ENCODE measurements at regions not wholly inside any gene's neighbourhood (a gene's known extent, or its start where the extent isn't known, plus 50 kb on each side); places are given as distances from the start of the nearest gene placed in this dataset.
"Not testable (repeated sequence)": the region's sequence is repeated elsewhere in the genome, so short reads cannot be mapped to it uniquely, and the experiment has no call there.

GRCh38 chr7:131629217-131629882 lies 72.9 kb upstream of the PODXL start:
- no peak for DNase-seq

- no peak for DNase-seq
Measured at GRCh38 chr7:131628634-131629033, 72.2 kb upstream of the PODXL start.

- no peak for DNase-seq
Measured at GRCh38 chr7:131627735-131628190, 71.3 kb upstream of the PODXL start.

DNA sequence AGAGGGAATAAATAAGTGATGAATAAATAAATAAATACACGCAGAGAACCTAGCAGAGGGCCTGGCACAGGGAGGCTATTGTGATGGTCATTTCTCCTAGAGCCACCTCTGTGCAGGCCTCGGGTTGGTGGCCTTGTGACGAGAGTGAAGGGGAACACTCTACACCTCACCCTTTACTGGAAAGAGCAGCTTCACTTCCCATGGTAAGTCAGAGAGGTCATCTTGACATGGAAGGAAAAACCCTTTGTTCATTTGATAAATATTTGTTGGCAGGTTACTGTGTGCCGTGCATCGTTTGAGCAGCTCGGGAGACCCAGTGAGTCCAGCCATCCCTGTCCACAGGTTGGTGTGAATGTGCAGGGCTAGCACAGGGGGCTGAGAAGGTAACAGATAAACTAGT lies 70.2 kb upstream of the PODXL start:
- no peak for DNase-seq

- DNase-seq: no peak
Measured at GRCh38 chr7:131625817-131626372, 69.5 kb upstream of the PODXL start.

DNA sequence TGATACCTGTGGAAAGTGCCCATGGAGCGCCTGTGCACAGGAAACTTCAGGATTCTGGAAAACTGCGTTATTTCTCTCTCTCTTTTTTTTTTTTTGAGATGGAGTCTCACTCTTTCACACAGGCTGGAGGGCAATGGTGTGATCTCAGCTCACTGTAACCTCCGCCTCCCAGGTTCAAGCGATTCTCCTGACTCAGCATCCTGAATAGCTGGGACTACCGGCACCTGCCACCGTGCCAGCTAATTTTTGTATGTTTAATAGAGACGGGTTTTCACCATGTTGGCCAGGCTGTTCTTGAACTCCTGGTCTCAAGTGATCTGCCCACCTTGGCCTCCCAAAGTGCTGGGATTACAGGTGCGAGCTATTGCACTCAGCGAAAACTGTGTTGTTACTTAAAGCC lies 68.9 kb upstream of the PODXL start:
- not testable (repeated sequence) for DNase-seq

- DNase-seq: no peak
Measured at GRCh38 chr7:131624536-131624935, 68.1 kb upstream of the PODXL start.

GRCh38 chr7:131623154-131623553 lies 66.7 kb upstream of the PODXL start:
- DNase-seq: no peak

DNA sequence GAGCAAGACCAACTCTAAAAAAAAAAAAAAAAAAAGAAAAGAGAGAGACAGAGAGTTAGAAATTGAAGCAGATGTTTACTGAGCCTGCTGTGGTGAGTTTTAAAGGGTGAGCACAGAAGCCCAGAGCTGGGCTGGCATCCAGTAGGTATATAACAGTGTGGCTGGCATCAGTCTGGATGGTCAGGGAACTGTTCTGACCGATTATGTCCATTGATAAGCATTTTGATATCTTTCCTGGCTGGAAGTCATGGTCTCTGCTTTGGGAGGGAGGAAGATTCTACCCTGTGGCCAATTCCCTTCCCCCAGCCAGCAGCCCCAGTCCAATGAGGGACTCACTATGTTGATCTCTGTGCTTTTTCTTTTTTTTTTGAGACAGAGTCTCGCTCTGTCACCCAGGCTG lies 65.2 kb upstream of the PODXL start:
- no peak for DNase-seq

GRCh38 chr7:131620673-131621609 lies 64.5 kb upstream of the PODXL start:
- DNase-seq: no peak

- no peak for DNase-seq
Measured at GRCh38 chr7:131619336-131620305, 63.2 kb upstream of the PODXL start.

DNA sequence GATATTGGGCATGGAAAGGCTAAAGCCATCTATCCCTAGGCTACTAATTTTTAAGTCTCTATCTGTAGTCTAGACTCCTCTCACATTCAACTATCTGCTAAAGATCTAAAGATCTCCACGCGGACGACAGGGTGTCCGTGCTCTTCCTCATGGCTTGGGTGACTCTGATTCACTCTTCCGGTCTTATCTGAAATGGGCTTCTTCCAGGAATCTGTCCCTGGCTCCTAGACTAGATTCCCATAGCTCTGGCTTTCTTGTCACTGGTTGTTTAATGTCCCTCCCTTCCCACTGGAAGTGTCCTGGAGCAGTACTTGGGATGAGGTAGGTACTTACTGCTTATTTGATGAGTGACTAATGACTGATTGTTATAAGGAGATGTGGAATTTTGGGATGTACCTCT lies 62.0 kb upstream of the PODXL start:
- no peak for DNase-seq

- DNase-seq: no peak
Measured at GRCh38 chr7:131616487-131617200, 60.2 kb upstream of the PODXL start.

- DNase-seq: no peak
Measured at GRCh38 chr7:131613909-131614308, 57.5 kb upstream of the PODXL start.

DNA sequence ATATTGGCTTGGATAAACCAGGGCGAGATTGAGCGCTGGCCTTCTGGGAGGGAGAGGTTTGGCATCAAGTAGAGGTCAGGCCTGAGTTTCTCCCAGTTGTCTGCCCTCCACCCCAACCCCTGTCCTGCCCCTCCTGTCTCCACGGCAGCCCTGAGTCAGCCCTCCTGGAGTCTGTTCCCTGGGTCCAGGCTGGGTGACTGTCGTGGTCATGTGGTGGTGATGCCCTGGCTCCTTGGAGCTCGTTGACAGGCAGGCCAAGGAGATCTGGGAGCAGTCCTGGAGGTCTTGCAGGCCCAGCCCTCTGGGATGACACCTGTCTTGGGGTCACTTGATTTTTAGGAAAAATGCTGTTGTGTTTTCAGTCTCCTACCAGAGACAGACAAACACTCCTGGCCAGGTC lies 53.6 kb upstream of the PODXL start:
- no peak for DNase-seq

DNA sequence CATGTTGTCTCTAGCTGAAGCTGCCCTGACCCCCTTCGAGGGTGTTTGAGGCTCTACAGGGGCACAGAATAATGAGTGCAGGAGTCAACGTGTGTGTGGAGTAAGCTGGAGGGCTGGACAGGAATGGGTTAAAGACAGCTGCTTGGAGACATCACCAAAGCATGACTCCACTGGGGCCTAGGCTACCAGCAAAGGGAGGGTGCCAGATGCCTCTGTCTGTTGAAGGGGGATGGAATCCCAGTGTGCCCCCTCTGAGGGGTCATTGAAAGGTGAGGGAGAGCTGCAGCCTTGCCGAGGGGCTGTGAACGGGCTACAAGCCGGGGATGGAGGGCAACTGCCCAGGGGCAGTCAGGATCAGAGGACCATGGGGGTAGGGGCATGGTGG lies 51.7 kb upstream of the PODXL start:
- DNase-seq: no peak

GRCh38 chr7:131607291-131608115 lies 51.1 kb upstream of the PODXL start:
- no peak for DNase-seq

- no peak for DNase-seq
Measured at GRCh38 chr7:131606346-131607290, 50.2 kb upstream of the PODXL start.

Data from NCI-H1930 (cell line).